Ishikawa (cell line): ENCODE measurements at regions not wholly inside any gene's neighbourhood (a gene's known extent, or its start where the extent isn't known, plus 50 kb on each side); places are given as distances from the start of the nearest gene placed in this dataset.

ENCODE experiments used
- CEBPB ChIP-seq: IDR thresholded peaks from 2 replicates; pipeline ENCODE4 v1.6.1; 2012
- CREB1 ChIP-seq: IDR thresholded peaks from 2 replicates; pipeline ENCODE4 v1.6.1; 2012; ENCODE audit warnings: low read depth
- EGR1 ChIP-seq: IDR thresholded peaks from 2 replicates; pipeline ENCODE4 v1.6.1; 2012
- EP300 ChIP-seq: IDR thresholded peaks from 2 replicates; pipeline ENCODE4 v1.6.1; 2012; ENCODE audit warnings: borderline replicate concordance
- FOXM1 ChIP-seq: IDR thresholded peaks from 2 replicates; pipeline ENCODE4 v1.6.1; 2012; ENCODE audit warnings: low read depth, borderline replicate concordance
- MAX ChIP-seq: IDR thresholded peaks from 2 replicates; pipeline ENCODE4 v1.6.1; 2012
- NFIC ChIP-seq: IDR thresholded peaks from 2 replicates; pipeline ENCODE4 v1.6.1; 2012
- RAD21 ChIP-seq: IDR thresholded peaks from 2 replicates; pipeline ENCODE4 v1.6.1; 2012; ENCODE audit warnings: low read depth
- REST ChIP-seq: IDR thresholded peaks from 2 replicates; pipeline ENCODE4 v1.6.1; 2012; ENCODE audit warnings: low read depth, mild to moderate bottlenecking
- TAF1 ChIP-seq: IDR thresholded peaks from 2 replicates; pipeline ENCODE4 v1.6.1; 2012; ENCODE audit warnings: low read depth, mild to moderate bottlenecking
- TCF12 ChIP-seq: IDR thresholded peaks from 2 replicates; pipeline ENCODE4 v1.6.1; 2012; ENCODE audit warnings: low read depth
- TEAD4 ChIP-seq: IDR thresholded peaks from 2 replicates; pipeline ENCODE4 v1.6.1; 2012
- YY1 ChIP-seq: IDR thresholded peaks from 2 replicates; pipeline ENCODE4 v1.6.1; 2012; ENCODE audit warnings: low read depth
- ZBTB7A ChIP-seq: IDR thresholded peaks from 2 replicates; pipeline ENCODE4 v1.6.1; 2012; ENCODE audit warnings: low read depth
- TF ChIP-seq, protein P1 (sequence below): IDR thresholded peaks from 2 replicates; pipeline ENCODE4 v1.6.1; 2012

DNA sequence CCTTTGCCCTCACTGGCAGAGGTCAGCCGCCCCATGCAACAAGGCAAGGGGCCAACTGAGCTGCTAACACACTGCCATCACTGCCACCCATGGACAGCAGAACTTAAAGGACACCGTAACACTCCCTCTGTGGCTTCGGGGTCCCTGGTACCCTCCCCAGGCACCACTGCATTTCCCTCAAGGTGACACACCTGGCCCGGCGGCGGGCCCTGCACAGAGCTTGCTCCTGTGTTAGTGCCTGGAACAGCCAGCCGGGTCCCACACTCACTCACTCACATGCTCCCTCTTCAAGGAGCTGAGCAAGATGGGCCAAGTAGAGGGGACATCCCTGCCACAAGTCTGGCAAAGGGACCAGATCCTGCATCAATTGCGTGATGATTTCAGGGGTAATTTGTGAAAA, 126.5 kb upstream of the SOX4 start:
- TF ChIP-seq ZBTB7A: no peak
- no peak for TF ChIP-seq CEBPB
- no peak for TF ChIP-seq FOXM1
- no peak for TF ChIP-seq RAD21
- no peak for TF ChIP-seq TAF1
- no peak for TF ChIP-seq EGR1
- TF ChIP-seq EP300: no peak
- no peak for TF ChIP-seq REST

- no peak for TF ChIP-seq CEBPB
These were observed 125.1 kb upstream of the SOX4 start for GRCh38 chr6:21468461-21468860.

- TF ChIP-seq FOXM1 (no peak), EGR1 (no peak), TCF12 (no peak), ZBTB7A (no peak)
- TF ChIP-seq, protein P1, sequence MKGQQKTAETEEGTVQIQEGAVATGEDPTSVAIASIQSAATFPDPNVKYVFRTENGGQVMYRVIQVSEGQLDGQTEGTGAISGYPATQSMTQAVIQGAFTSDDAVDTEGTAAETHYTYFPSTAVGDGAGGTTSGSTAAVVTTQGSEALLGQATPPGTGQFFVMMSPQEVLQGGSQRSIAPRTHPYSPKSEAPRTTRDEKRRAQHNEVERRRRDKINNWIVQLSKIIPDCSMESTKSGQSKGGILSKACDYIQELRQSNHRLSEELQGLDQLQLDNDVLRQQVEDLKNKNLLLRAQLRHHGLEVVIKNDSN: no peak
These were observed 124.3 kb upstream of the SOX4 start for GRCh38 chr6:21469213-21469612.

- TF ChIP-seq REST: no peak
- TF ChIP-seq ZBTB7A: no peak
- TF ChIP-seq, protein P1: no peak
- TF ChIP-seq EP300: no peak
- TF ChIP-seq YY1: no peak
- TF ChIP-seq RAD21: no peak
- no peak for TF ChIP-seq CREB1
These were observed 117.4 kb upstream of the SOX4 start for GRCh38 chr6:21476112-21476511.

DNA sequence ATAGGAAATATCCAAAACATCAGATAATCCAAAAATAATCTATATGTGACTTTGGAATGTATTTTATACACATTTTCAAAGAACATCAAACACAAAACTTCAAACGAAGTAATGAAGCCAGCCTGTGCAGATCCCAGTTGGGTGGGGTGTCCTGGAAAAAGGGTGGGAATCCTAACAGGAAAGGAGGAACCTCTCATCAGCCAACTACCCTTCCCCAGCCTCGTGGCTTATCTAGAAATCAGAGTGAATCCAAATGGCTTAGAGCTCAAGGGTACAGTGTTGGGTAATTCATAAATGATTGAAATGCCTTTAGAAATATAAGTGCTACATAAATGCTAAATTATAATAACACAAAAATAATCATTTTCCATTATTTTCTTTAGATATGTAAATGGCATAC, 115.1 kb upstream of the SOX4 start:
- TF ChIP-seq, protein P1: no peak
- no peak for TF ChIP-seq EP300
- no peak for TF ChIP-seq CREB1
- no peak for TF ChIP-seq ZBTB7A
- no peak for TF ChIP-seq REST
- no peak for TF ChIP-seq TCF12
- TF ChIP-seq RAD21: no peak
- TF ChIP-seq TEAD4: no peak
- no peak for TF ChIP-seq YY1
- TF ChIP-seq TAF1: no peak
- TF ChIP-seq CEBPB: no peak
- TF ChIP-seq NFIC: no peak
- no peak for TF ChIP-seq FOXM1
- TF ChIP-seq EGR1: no peak
- TF ChIP-seq MAX: no peak
